ENCODE measurements at regions not wholly inside any gene's neighbourhood (a gene's known extent, or its start where the extent isn't known, plus 50 kb on each side); places are given as distances from the start of the nearest gene placed in this dataset.

- no peak for DNase-seq
Observed at GRCh38 chr5:176734756-176735342, 75.5 kb upstream of the UNC5A start.

DNA sequence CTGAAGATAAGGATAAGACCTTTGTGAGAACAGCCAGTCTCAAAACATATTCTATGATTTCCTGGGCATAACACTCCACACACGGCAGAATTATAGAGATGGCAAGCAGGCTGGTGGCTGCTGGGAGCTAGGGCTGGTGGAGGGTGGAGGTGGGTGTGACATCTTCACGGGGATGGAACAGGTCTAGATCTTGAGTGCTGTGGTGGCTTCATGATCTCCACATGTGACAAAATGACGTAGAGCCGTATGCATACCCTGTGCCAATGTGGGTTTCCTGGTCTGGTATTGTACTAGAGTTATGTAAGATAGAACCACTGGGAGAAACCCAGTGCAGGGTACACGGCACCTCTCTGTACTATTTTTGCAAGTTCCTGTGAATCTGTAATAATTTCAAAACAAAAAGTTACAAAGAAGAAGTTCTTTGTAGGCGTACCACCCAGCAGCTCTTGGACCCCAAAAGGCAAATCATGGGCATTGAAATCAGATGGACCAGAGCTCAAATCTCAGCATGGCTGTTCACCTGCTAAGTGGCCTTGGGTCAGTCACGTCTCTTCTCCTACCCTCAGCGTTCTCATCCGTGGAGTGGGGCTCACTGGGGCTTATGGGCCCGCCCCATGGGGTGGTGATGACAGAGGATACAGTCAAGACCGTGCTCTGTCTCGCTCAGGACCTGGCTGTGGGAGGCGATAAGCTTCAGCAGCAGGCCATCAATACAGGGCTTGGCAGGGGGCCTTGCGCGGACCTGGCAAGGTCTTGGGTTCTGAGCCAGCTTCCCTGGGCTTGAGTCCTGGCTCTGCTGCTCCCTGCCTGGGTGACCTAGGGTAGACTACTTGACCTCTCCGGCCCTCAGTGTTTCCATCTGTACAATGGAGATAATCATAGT, 74.7 kb upstream of the UNC5A start:
- DNase-seq = no peak

DNA sequence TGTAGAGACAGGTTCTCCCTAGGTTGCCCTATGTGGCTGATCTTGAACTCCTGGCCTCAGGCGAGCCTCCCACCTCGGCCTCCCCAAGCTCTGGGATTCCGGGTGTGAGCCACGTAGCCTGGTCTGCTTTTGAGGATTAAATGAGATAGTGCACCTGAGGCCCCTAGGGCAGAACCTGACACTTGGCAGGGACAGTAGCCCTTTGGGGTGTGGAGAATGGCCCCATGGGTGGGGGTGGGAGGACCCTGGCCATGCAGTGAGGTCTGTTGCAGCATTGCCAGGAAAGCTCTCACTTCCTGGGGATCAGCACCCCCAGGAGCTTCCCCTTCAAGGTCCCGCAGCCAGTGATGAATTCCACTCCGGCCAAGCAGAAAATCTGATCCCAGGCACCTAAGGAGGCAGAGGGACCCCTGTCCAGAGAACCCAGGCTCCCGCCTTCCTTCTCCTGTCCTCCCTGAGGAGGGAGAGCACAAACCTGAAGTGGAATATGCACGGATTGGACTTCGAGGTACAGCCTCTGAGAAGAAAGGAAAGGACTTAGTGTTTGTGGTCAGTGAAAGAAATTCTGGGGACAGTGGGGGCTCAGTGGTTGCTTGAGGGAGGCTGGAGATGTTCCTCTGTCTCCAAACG, 73.9 kb upstream of the UNC5A start:
- no peak for DNase-seq

- DNase-seq = no peak
Observed at GRCh38 chr5:176736931-176737745, 73.2 kb upstream of the UNC5A start.

DNA sequence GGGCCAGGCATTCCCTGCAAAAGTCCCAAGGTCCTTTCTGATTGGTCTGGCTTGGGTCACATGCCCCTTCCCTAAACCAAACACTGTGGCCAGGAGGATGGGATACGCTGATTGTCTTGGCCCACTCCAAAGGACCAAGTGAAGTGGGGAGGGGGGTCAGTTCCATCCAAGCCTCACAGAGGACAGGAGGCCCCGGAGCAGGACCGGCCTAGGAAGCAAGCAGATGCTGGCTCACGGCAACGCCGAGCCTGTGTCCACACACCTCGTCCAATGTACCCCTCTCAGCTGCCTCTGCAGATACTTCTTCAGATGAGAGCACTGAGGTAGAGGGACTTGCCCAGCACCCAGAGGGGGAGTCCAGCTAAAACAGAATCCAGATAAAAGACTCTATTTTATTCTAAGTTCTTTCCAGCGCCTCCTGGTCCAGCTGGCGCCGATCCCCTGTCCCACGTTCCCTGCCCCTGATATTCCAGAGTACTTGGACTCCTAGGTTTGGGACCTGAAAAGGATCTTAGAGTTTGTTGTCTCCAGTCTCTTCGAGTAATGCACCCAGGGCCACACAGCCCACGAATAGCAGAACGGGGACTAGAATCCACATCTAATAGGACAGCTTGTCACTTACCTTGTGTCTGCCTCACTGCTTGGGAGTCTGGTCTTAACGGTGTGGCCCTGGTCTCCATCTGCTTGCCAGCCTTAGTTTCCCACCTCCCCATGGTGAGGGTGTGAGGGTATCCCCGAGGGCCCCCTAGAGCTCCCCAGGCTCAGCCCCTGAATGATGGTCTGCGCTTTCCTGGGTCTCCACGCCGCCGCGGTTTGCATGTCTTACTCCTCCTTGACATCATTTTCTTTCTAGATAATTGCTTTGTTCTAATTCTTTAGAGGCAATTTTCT, 72.4 kb upstream of the UNC5A start:
- no peak for DNase-seq

DNA sequence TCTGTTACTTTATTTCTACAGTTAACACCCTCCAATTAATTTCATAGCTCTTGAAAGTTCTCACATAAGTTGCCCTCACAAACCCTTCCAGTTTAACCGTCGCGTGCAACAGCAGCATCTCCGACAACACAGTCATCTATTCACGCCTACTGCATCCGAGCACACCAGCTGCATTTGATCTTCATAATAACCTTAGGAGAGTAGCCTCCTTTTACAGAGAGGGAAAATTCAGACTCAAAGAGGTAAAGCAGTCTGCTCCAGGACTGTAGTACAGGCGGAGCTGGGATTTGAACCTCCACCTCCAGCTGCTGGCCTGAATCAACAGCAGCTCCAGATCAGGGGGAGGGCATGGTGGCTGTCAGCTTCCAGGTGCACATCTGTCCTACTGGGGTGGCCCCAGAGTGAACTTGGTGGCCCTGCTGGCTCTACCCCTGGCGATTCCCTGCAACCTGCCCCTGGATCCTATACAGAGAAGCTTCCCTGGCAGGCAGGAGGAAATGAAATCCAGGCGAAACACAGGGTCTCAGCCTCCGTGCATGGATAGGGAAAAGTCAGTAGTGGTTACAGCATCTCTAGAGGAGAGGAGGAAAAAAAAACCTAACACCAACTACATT, 71.6 kb upstream of the UNC5A start:
- no peak for DNase-seq

- DNase-seq = no peak
Observed at GRCh38 chr5:176739461-176740051, 70.8 kb upstream of the UNC5A start.

DNA sequence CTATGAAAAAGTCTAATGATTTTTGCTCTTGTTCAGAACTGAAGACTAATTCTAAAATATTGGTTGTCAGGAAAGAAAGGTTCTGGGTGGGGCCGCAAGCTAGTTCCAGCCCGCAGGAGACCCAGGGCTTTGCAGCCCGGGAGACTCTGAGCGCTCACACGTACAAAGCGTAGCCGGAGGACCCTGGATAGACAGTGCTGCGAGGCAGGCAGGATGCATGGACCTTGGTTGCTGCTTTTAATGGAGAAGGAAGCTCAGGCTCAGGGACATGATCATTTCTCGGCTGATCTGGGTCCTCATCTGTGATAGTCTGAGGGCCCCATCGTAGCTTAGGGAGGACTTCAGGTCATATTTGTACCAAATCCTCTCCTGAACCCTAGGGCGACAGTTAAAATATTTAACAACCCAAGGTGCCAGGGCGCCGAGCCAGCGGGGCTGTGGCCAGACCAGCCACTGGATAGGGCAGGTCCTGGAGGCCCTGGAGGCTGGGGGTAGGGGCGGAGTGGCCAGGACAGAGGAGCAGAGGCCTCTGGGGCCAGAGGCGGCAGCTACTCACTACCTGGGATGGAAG, 70.1 kb upstream of the UNC5A start:
- no peak for DNase-seq

- DNase-seq = no peak
Observed at GRCh38 chr5:176740702-176741496, 69.5 kb upstream of the UNC5A start.

DNA sequence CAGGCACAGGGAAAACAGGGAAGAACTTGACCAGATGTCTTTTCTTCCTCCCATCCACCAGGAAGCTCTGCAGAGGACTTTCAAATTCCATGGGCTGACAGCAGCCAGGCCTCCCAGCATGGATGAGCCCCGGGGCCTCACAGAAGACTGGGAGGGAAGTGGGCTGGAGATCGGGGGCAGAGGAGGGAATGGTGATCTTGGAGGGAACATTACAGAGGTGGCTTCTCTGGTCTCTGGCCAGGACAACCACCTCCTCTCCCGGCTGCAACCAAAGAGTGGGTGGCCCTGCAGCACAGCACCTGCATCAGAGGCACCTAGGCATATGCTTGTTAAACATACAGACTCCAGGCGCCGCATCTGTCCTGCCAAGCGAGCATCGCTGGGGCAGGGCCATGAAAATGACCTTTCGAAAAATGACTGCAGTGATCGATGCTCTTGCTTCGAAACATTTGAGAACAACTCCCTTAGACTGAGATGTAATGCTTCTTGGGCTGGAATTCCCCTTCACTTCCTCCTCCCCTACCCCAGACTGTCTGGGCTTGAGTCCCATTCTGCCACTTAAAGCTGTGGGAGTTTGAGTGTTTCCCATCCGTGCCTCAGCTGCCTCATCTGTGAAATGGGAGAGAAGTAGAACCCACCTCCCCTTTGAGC, 68.7 kb upstream of the UNC5A start:
- DNase-seq = no peak

GRCh38 chr5:176742246-176743105, 67.9 kb upstream of the UNC5A start:
- no peak for DNase-seq

DNA sequence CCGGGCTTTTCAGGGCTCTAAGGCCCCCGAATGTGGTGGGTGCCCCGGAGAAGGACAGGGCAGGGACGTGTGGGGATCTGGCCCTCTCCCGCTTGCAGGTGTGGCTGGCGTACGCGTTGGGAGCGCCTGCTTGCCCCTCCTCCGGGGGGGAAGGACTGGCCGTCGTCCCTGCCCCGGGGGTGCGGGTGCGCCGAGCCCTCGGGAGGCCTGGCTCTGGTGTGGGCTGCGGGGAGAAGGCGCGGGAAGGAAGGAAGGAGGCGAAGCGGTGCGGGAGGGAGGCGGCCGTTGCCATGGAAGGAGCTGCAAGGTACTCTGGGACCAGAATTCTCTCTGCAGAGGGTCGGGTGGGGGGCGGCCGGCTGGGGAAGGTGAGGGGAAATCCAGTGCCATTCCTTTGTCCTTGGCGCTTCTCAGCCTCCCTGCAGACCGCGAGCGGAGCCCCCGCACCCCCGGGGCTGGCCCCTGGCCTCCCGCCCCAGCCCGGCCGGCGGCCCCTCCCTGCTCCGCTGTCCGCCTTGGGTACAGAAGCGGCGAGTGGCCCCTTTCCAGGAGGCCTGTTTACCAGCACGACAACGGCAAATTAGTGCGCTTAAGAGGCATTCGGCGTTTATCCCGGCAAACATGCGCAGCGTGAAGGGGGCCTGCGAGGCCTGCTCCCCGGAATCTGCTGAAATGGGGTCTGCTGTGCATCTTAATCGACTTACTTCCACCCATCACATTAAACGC, 67.1 kb upstream of the UNC5A start:
- no peak for DNase-seq

GRCh38 chr5:176743868-176744583, 66.3 kb upstream of the UNC5A start:
- no peak for DNase-seq

GRCh38 chr5:176744584-176744965, 65.8 kb upstream of the UNC5A start:
- DNase-seq = no peak

GRCh38 chr5:176747670-176748072, 62.7 kb upstream of the UNC5A start:
- DNase-seq = no peak

DNA sequence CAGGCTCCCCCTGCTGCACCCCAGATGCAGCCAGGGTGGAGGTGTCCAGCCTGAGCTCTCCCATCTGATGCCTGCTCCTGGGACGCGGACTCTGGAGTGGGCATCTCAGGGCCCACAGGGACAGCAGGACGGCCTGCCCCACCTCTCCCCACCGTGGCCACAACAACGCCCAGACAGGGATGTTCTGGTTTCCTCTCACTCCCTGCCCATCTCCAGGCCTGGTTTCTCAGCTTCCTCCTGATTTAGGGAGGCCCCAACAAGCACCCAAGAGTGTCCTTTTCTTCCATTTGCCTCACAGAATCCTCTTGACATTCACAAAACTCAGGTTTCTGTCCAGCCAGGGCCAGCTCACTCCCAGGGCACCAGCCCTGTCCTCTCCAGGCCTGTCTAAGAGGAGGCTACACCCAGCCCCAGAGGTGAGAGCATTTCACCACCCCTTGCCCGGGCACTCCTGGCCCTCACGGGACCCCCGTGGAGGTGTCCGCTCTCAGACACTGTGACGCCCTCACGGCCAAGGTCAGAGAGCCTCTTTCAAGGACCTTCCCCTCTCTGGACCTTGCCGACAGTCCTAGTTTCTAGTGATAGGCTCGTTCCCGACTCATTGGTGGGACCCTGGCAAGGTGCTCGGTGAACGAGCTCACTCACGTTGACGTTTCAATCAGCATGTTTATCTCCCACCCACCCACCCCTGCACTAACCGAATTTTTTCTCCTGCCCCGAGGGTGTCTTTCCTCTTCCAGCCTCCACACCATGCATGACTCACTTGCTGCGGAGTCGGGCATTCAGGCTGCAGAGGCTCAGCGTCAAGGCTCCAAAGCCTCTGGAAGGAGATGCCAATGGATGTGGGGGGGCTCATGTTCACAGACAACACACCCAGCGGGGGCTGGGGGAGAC, 62.0 kb upstream of the UNC5A start:
- DNase-seq = no peak
